Activated T-cell treated with anti-CD3 and anti-CD28 coated beads for 48 hours (primary cell): ENCODE measurements at regions not wholly inside any gene's neighbourhood (a gene's known extent, or its start where the extent isn't known, plus 50 kb on each side); places are given as distances from the start of the nearest gene placed in this dataset.
"Not testable (repeated sequence)": the region's sequence is repeated elsewhere in the genome, so short reads cannot be mapped to it uniquely, and the experiment has no call there.

Experiments used
- DNase-seq: peaks from one replicate; pipeline ENCODE4 v3.0.0-alpha.2; 2020; ENCODE audit warnings: low read depth

DNA sequence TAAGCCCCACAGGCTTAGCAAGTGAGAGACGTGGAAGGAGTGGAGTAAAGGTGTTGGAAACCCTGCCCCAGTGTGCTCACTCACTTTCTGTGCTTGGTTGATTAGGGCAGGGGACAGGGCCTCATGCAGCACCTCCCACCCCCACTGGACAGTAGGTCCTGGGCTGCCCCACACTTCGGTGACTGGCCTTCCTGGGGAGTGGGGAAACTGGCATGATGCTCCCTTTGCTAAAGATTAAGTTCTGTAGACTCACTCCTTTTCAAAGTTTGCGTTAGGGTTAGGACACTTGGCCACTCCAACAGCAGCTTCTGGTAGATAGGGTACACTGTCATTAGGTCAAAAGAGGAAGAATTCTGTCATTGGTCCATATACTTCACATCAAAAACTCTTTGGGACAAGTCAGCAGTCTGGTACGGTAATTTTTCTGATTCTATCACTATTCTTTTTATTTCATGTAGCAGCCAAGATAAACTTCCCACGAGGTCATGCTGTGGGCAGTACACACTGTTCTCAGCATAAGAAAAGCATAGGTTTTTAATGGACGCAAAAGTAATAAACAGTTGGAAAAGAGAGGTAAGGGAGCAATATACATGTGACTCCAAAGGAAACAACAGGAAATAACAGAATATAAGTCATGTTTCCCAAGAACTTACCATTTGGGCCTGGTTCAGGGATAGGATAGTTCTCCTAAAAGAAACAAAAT lies 106.6 kb upstream of the TERB2 start:
- DNase-seq = not testable (repeated sequence)

DNA sequence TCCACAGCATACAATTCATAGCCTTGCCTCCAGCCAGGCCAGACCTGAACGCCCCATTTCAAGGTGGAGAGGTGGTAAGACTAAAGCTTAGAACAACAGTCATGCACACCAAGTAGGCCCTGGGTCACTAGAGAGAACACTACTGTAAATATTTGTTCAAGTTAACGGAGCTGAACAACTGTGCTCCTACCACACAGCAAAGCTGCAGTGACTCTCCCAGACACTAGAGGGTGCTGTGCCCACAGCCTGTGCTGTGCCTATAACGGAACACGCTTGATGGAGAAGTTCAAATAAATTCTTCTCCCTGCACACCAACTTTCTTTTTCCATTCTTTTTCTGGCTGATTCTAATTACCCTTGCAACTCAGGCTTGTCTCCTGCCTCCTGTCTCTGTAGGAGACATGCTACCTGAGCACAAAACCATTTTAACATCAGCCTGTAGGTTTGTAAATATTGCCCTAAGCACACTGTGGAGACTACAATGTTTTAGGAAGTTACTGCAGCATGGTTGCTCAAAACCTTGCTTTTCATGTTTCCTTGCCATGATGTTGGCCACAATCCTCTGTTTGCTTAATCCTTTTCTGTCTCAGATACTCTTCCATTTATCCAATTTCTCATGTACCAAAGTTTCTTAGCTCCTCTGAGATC lies 103.1 kb upstream of the TERB2 start:
- DNase-seq = peak; percentile 67

DNA sequence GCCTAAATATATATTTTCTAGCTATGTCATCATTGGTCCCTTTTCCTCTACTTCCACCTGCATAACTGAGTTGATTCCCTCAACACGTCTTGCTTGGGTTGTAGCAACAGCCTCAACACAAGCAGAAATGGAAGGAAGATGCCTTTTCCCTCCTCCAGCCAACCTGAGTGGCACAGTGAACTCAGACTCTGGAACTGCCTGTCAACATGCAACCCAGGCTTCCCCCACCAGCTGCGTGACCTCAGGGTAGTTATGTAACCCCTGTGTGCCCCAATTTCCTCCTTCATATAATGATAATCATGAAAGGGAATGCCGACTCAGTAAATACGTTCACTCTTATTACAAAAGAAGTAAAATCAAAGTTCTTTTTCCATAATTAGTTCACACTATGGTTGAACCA lies 101.8 kb upstream of the TERB2 start:
- DNase-seq = not testable (repeated sequence)

DNA sequence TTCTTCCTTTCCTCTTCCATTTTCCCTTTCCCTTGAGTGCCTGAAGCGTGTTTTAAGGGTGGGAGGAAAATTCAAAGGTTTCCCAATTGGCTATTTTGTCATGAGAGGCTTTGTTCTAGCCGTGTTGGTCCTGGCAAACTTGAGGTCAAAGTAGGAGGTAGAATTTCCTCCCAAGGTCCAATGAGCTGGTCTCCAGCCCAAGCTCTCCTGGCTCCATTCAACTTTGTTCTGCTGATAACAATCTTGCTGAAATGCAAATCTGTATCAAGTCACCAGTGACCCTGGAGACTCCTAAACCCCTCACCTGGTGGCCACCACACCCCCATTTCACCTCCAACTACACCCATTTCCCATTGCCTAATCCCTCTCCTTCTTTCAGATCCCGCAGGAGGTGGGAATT lies 100.2 kb upstream of the TERB2 start:
- DNase-seq = not testable (repeated sequence)

DNA sequence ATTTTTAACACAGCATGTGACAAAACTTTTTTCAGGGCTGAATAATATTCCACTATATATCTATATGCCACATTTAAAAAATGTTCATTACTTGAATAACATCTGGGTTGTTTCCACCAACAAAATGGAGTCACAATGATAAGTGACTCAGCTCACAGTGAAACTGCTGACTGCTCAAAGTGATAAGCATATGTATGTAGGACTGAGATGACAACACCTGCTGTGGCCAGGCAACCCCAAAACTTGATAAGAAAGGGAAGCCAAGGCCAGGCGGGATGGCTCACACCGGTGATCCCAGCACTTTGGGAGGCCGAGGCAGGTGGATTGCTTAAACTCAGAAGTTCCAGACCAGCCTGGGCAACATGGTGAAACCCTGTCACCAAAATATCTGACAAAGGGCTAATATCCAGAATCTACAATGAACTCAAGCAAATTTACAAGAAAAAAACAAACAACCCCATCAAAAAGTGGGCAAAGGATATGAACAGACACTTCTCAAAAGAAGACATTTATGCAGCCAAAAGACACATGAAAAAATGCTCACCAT lies 99.2 kb upstream of the TERB2 start:
- not testable (repeated sequence) for DNase-seq

DNA sequence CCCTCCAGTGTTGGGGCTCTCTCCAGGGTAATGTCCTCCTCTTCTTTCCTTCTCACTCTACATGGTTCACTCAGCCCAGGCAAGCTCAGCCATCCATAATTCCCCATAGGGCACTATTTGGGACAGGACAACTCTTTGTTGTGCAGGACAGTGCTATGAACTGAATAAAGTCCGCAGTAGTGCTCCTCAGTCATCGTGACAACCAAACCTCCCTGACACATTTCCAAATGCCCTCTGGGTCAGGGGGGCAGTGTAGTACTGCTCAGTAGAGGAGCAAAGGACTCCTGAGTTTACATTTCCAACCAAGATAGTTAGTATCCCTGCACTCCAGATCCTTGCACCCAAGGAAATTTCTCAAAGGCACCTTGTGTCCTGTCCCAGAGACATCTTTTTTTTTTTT lies 97.4 kb upstream of the TERB2 start:
- not testable (repeated sequence) for DNase-seq

DNA sequence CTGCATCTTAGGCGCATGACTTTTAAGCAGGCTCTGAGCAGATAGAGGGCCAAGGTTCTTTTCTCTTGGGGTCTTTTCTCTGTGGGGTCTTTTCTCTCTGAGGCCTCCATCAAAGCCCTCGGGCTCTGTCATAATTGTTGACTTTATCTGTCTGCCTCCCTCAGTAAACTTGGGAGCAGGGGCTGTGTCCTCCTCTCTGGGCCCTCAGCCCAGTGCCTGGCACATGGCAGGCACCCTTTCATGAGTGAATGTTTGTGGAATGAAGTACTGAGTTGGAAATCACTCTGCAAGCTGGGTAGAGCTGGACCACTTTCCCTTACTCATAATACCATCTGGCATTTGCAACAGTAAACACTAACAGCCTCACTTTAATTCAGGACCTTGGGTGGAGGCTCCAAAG lies 96.3 kb upstream of the TERB2 start:
- DNase-seq = not testable (repeated sequence)

DNA sequence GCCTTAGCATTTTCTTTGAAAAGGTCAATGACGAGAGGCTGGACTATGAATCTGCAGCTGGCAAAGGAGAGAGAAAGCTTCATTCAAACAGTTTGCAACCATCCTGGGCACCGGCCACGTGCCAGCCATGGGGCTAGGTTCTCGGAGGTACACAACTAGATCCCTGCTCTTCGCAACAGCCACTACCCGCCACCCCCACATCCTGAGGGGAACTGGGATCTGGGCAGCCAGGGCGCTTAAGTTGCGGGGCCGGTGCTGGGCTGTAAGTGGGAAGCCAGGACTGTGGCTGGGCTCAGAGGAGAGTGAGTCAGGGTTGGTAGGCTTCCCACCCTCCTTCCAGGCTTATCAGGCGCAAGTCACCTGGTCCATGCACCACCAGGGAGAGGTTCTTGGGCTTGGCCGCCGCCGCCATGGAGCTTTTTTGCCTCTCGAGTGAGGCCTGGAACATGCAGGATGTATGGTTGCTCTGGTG lies 95.0 kb upstream of the TERB2 start:
- DNase-seq = no peak

DNA sequence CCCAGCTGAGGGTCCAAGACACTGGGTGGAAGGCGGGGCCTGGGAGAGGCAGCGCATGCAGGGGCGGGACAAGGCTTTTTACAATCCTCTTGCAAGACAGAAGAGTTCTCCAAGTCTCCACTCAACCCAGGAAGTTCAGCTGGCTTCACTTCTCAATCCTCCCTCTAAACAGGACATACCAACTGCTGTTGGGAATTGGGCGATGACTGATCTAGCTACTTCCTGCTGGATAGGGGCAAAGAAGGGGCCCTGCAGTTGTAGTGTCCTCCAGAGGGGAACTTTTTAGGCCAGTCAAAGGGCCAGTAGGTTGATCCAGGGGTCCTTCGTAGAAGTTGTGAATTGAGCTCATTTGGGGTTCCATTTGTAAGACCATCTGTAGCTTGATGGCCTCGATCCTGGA lies 94.6 kb upstream of the TERB2 start:
- DNase-seq = no peak

DNA sequence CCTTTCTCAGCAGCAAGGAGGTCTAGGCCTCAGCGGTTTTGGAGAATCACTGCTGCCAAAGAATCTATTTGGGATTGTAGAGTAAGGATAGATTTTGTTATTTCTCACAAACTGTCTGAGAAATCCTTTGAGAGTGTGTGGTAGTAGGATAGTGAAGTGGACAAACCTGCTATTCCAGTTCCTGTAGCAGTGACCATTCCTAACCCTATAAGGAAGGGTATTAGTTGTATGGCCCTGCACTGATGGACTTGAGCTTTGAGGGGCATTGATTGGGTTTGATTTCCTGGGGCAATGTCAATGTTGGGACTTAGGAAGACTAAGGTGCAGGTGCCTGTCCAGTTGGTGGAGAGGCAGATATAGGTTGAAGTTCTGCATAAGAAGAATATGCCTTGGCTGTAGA lies 93.6 kb upstream of the TERB2 start:
- DNase-seq = not testable (repeated sequence)

DNA sequence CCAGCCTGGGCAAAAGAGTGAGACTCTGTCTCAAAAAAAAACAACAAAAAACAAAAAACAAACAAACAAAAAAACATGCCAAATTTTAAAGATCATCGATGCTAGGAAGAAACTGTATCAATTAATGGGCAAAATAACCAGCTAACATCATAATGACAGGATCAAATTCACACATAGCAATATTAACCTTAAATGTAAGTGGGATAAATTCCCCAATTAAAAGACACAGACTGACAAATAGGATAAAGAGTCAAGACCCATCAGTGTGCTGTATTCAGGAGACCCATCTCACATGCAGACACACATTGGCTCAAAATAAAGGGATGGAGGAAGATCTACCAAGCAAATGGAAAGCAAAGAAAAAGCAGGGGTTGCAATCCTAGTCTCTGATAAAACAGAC lies 88.4 kb upstream of the TERB2 start:
- DNase-seq = not testable (repeated sequence)

DNA sequence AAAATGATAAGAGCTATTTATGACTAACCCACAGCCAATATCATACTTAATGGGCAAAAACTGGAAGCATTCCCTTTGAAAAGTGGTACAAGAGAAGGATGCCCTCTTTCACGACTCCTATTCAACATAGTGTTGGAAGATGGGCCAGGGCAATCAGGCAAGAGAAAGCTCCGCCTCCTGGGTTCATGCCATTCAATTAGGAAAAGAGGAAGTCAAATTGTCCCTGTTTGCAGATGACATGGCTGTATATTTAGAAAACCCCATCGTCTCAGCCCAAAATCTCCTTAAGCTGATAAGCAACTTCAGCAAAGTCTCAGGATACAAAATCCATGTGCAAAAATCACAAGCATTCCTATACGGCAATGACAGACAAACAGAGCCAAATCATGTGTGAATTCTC lies 86.4 kb upstream of the TERB2 start:
- not testable (repeated sequence) for DNase-seq

DNA sequence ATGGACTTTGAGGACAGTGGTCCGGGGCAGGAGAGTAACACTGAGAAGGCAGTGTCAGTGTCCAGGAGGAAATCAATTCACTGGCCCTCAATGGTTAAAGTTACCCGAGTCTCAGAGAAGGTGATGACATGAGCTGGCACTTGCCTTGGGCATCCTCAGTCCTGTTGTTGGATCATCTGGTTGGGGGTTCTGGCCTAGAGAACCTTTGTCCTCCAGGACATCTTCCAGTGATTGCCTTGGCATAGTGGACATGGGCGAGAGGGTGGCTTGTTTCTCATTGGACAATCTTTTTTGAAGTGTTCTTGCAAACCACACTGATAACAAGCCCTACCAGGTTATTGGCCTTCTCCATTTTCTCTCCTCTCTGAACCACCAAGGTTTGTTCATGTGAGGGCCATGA lies 83.4 kb upstream of the TERB2 start:
- no peak for DNase-seq

DNA sequence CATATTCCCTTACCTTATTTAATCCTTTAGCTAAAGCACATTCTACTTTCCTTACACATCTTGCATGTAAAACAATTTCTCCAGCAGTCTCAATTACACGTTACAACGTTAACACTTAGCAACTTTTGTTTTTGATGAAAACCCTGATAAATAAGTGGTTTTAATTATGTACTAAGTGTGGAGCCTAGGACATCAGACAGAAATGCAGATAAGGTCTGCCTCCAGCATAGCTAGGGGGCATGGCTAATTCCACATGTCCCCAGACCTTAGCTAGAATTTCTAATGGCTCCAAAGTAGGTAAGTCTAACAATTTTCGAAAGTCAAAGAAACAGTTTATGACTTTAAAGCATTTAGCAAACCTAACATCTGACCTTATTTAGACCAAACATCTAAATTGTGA lies 77.4 kb upstream of the TERB2 start:
- no peak for DNase-seq

DNA sequence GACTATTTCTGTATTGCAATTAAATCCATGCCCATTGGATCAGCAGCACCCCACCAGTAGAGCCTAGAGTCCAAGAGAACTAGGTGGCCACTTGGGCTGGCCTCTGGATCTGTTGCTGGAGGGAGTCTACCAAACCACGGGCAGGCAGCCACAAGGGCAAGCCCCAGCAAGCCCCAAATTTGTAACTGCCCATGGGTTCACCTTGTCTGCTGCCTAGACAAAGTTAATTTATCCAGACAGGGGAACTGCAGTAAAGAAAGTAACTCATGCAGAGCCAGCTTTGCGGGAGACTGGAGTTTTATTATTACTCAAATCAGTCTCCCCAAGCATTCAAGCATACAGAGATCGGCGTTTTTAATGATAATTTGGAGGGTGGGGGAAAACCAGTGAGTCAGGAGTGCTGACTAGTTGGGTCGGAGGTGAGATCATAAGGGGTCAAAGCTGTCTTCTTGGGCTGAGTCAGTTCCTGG lies 74.0 kb upstream of the TERB2 start:
- DNase-seq = peak; percentile 40

DNA sequence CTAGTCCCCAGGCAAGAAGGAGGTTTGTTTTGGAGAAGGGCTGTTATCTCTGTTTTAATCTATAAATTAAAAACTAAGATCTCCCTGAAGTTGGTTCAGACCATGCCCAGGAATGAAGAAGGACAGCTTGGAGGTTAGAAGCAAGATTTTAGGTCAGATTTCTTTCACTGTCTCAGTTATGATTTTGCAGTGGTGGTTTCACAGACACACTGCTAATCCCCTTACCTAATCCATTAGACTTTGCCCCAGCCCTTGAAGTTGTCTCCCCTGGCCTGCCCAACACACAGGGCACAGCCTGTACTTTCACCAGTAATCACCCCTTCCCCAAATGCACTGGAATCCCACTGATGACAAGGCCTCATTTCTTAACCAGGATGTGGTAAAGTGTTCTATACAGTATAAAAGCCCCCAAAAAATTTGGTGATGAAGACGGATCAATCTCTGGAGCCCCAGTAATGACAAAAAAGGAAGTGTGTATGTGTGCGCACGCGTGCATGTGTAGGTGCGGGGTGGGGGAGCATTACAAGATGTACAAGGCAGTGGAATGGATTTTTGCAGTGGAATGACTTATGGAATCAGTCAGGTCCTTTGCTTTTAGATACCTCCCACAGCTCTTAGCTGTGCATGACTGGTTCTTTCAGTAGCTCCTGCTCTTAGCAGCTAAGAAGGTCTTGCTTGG lies 73.1 kb upstream of the TERB2 start:
- DNase-seq = no peak

DNA sequence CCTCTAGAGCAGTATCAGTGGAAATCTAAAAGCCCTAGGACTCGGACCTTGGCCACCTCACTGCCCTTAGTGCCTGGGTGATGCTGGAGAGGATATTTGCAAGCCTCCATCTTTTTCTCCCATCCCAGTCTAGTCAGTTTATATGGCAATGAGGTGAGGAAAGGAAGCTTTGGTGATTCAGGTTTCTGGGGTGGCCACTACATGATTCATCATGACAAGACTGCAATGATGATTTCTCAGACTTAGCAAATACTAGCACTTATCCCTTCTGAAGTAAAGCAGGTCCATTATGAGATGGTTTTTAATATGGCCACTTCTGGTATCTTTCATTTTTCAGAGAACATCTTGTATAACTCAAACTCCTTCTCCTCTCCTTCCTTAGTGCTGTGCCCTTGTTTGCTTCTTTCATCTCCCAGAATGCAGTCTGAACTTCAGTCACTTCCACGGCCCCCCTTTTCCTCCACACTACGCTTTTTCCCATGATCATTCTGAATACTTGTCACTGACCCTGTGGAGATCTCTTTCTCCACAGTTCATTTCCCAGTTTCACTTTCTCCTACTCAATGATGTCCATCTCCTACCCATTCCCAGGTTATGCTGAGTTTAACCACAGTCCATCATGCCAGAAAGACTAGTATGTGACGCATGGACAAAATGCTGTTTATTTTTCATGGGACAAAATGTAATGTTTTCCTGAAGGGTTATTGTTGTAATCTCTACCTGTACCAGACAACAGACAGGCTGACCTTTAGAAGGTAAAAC lies 57.4 kb upstream of the TERB2 start:
- not testable (repeated sequence) for DNase-seq

DNA sequence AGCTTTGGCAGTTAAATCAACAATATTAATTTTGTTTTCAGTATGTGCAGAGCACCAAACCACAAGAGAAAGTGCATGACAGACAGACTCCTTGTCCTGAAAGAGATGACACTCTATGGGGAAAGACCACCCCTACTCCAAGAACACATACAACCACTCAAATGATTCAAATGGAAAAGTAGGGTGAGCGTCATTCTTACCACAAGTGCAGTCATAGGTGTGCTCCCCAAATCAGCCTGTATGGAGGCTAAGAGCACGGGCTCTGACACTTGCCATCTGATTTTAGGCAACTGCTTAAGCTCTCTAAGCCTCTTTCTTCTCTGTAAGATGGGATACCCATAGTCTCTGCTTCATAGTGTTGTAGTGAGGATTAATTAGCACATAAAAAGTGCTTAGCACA lies 56.7 kb upstream of the TERB2 start:
- DNase-seq = not testable (repeated sequence)

DNA sequence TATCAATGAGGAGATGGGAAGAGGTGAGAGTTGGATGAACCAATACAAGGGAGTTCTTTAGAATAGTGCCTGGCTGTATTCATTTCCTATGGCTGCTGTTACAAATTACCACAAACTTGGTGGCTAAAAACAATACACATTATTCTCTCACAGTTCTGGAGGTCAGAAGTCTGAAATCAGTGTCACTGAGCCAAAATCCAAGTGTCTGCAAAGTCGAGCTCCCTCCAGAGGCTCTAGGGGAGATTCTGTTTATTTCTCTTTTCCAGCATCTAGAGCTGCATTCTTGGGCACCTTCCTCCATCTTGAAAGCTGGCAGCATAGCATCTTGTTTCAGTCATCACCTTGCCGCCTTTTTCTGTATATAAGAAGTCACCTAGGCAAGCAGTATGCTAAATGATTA lies 55.7 kb upstream of the TERB2 start:
- not testable (repeated sequence) for DNase-seq

DNA sequence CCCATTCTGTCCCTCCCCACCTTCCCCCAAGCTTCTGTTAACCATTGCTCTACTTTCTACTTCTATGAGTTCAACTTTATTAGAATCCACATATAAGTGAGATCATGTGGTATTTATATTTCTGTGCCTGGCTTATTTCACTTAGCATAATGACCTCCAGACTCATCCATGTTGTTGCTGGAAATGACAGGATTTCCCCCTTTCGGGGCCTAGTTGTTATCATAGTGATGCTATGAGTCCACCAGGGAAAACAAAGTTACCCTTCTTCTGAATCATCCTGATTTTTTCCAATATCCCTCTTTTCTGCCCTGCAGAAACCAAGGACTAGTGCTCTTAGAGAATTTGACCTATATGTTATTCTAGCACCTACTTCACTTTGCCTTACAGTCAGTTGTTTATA lies 53.2 kb upstream of the TERB2 start:
- not testable (repeated sequence) for DNase-seq

DNA sequence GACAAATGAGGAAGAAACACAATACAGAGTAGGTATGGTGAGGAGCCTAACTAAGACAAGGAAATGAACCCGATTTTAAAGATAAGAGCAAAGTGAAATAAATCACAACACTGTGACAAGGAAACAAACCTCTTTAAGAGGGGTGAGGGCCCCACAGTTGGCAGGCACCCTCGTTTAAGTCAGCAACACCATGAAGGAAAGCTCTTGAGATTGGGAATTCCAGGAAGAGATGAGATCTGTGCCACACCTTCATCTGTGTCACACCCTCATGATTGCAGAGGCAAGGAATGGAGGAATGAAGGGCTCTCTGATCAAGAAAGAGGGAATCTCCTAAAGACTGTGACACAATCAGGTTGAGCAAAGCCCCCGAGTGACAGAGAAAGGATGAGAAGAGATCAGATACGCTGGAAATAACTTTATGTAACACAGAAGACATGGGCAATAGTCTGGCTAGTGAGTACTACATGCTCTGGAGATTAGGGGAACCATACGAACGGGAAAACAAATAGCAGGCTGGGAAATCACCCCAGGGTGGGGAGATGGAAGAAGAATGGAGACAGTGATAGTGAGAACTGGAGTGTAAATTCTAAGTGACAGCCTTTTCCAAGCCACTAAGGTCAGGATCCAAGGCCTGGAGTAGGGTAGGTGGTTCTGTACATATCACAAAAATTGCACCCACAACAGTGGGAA lies 51.7 kb upstream of the TERB2 start:
- DNase-seq = not testable (repeated sequence)
